K562 (cell line): ENCODE measurements at regions not wholly inside any gene's neighbourhood (a gene's known extent, or its start where the extent isn't known, plus 50 kb on each side); places are given as distances from the start of the nearest gene placed in this dataset.

Experiments
- ATAC-seq: fragments of 200-7000 bp; cut with Tn5 transposase; 3 replicates; pipeline ENCODE4 v1.9.1; 2020; ENCODE audit warnings: moderate library complexity
- BruUV-seq: library from RNA; stranded (reverse); fragments of 400-500 nt; replicated peaks from 2 replicates; lab custom pipeline; 2021; lab: Mats Ljungman, UMichigan
- CTCF ChIA-PET: fragments of 300-600 bp; formaldehyde crosslinking; extraction: SDS; loops from one replicate; lab custom pipeline; 2021; ENCODE audit warnings: low intra/inter-chr PET ratio; lab: Yijun Ruan, JAX
- POLR2A ChIA-PET: fragments of 300-600, 350-650 bp; sonication (Branson Sonifier 250); formaldehyde crosslinking; extraction: SDS; loops from one replicate; lab custom pipeline; 2021; ENCODE audit warnings: antibody characterized with exemption, inconsistent platforms; lab: Yijun Ruan, JAX
- DNase-seq, 4 experiments: peaks; one replicate each; pipeline versions ENCODE4 v3.0.0 to v3.0.0-alpha.2; 2011 to 2018; ENCODE audit warnings: low spot score in 3 of 4, mixed read lengths in 3 of 4; ENCODE audit errors: extremely low read depth in 1 of 4
- FAIRE-seq: peaks from 2 replicates; lab custom pipeline; 2011; peaks lifted over from hg19 to GRCh38; lab: Jason Lieb, UNC
- H2AFZ ChIP-seq: 2 replicates; pipeline ENCODE4 v1.6.0; 2011; ENCODE audit warnings: low read depth, low read length, control low read depth, inconsistent platforms
- H3K27ac ChIP-seq: fragments of 200-600 bp; 3 replicates; pipeline ENCODE4 v1.8.0; 2011; ENCODE audit warnings: low read depth, mild to moderate bottlenecking, control low read depth, inconsistent platforms, low read length, moderate library complexity, mixed read lengths; ENCODE audit errors: extremely low read depth
- H3K27me3 ChIP-seq, 2 experiments: fragments of 300-600 bp in 1 of 2; 2 replicates in 1 of 2; 3 replicates in 1 of 2; pipeline versions ENCODE4 v1.6.0 to v1.8.0; 2011; ENCODE audit warnings: inconsistent platforms in 2 of 2, low read length in 2 of 2, mild to moderate bottlenecking in 1 of 2, mixed read lengths in 1 of 2, moderate library complexity in 1 of 2; ENCODE audit not compliant: control insufficient read depth in 2 of 2, insufficient read depth in 2 of 2
- H3K36me3 ChIP-seq: fragments of 300-600 bp; 3 replicates; pipeline ENCODE4 v1.8.0; 2011; ENCODE audit warnings: mild to moderate bottlenecking, low read length, inconsistent platforms; ENCODE audit not compliant: control insufficient read depth, insufficient read depth
- H3K4me1 ChIP-seq, 2 experiments: fragments of 200-600 bp in 1 of 2; replicated peaks in 1 of 2; 2 replicates in 1 of 2; 3 replicates in 1 of 2; pipeline versions ENCODE4 v1.5.1 to v1.8.0; 2011; ENCODE audit warnings: inconsistent platforms in 2 of 2, low read length in 2 of 2, mild to moderate bottlenecking in 1 of 2, mixed read lengths in 1 of 2, moderate library complexity in 1 of 2; ENCODE audit not compliant: control insufficient read depth in 2 of 2, insufficient read depth in 2 of 2
- H3K4me2 ChIP-seq: 2 replicates; pipeline ENCODE4 v1.6.1; 2011; ENCODE audit warnings: low read length, control low read depth, inconsistent platforms, mixed read lengths; ENCODE audit not compliant: insufficient read depth
- H3K4me3 ChIP-seq: fragments of 200-600 bp; sonication (generic), shearing (Covaris generic); 2 replicates; pipeline ENCODE4 v1.5.1; 2016; ENCODE audit warnings: control low read depth, inconsistent platforms
- H3K79me2 ChIP-seq: fragments of 200-600 bp; 3 replicates; pipeline ENCODE4 v1.8.0; 2011; ENCODE audit warnings: low read length, inconsistent platforms; ENCODE audit not compliant: control insufficient read depth, insufficient read depth
- H3K9ac ChIP-seq, 2 experiments: 2 replicates each; pipeline versions ENCODE4 v1.6.0 to v1.6.1; 2011; ENCODE audit warnings: low read depth in 2 of 2, low read length in 2 of 2, control low read depth in 1 of 2, inconsistent platforms in 1 of 2, mild to moderate bottlenecking in 1 of 2, mixed read lengths in 1 of 2; ENCODE audit not compliant: insufficient read depth in 1 of 2
- H3K9me1 ChIP-seq: one replicate; pipeline ENCODE4 v1.6.0; 2011; ENCODE audit warnings: inconsistent platforms, mild to moderate bottlenecking, low read length, moderate library complexity; ENCODE audit not compliant: control insufficient read depth, insufficient read depth
- H3K9me3 ChIP-seq: replicated peaks from 2 replicates; pipeline ENCODE4 v1.5.1; 2011; ENCODE audit warnings: low read depth, low read length, inconsistent platforms; ENCODE audit not compliant: control insufficient read depth, insufficient read depth
- H4K20me1 ChIP-seq: replicated peaks from 2 replicates; pipeline ENCODE4 v1.6.1; 2011; ENCODE audit warnings: low read length, inconsistent platforms, mixed read lengths; ENCODE audit not compliant: control insufficient read depth, insufficient read depth
- ARHGAP35 ChIP-seq: fragments of 450-650 bp; IDR thresholded peaks from 2 replicates; pipeline ENCODE4 v1.6.1; 2018; ENCODE audit not compliant: partially characterized antibody
- C11orf30 ChIP-seq: fragments of 450-650 bp; IDR thresholded peaks from 2 replicates; pipeline ENCODE4 v1.6.1; 2016; ENCODE audit warnings: low read depth, mild to moderate bottlenecking
- CCAR2 ChIP-seq: fragments of 200-400 bp; formaldehyde crosslinking; IDR thresholded peaks from 2 replicates; pipeline ENCODE4 v1.6.1; 2017; ENCODE audit warnings: mild to moderate bottlenecking, low read depth, low read length
- CREM ChIP-seq: IDR thresholded peaks from 2 replicates; pipeline ENCODE4 v1.6.1; 2014; ENCODE audit warnings: antibody characterized with exemption, low read depth
- ELF2 ChIP-seq: fragments of 250-450 bp; sonication (Bioruptor Pico); IDR thresholded peaks from 2 replicates; pipeline ENCODE4 v1.5.0; 2021; ENCODE audit warnings: mild to moderate bottlenecking
- HNRNPH1 ChIP-seq: fragments of 200-400 bp; formaldehyde crosslinking; optimal IDR thresholded peaks from 2 replicates; pipeline ENCODE3; 2017; ENCODE audit warnings: low read depth, mild to moderate bottlenecking, low read length, moderate library complexity
- HNRNPLL ChIP-seq: fragments of 200-400 bp; formaldehyde crosslinking; IDR thresholded peaks from 2 replicates; pipeline ENCODE4 v1.6.1; 2017; ENCODE audit warnings: low read length, low read depth, mild to moderate bottlenecking; ENCODE audit not compliant: poor library complexity, severe bottlenecking
- MAFF ChIP-seq: IDR thresholded peaks from 2 replicates; pipeline ENCODE4 v1.6.1; 2012; ENCODE audit warnings: low read length, improper control_type of control experiment
- MAFG ChIP-seq: fragments of 450-650 bp; conservative IDR thresholded peaks from 2 replicates; pipeline ENCODE4 v1.6.1; 2016; ENCODE audit warnings: missing genetic modification characterization, missing compliant biosample characterization
- NCOA2 ChIP-seq, 2 experiments: fragments of 450-650 bp; IDR thresholded peaks; 2 replicates each; pipeline ENCODE4 v1.6.1; 2018; ENCODE audit warnings: mild to moderate bottlenecking in 2 of 2, moderate library complexity in 1 of 2; ENCODE audit not compliant: partially characterized antibody in 2 of 2
- NFIC ChIP-seq: fragments of 450-650 bp; IDR thresholded peaks from 2 replicates; pipeline ENCODE4 v1.6.1; 2017; ENCODE audit warnings: mild to moderate bottlenecking, inconsistent platforms
- TARDBP ChIP-seq: fragments of 450-650 bp; IDR thresholded peaks from 2 replicates; pipeline ENCODE4 v1.6.1; 2016
- TEAD2 ChIP-seq: fragments of 450-650 bp; IDR thresholded peaks from 2 replicates; pipeline ENCODE4 v1.6.1; 2016; ENCODE audit warnings: missing genetic modification characterization, control low read depth, missing compliant biosample characterization
- ZNF316 ChIP-seq: fragments of 450-650 bp; IDR thresholded peaks from 2 replicates; pipeline ENCODE4 v1.6.1; 2016
- WGBS: fragments of 100-300 bp; shearing (Covaris generic); methylation state at CpG from one replicate; pipeline ENCODE4 v1.1.6; 2016; ENCODE audit warnings: low coverage, mixed read lengths; ENCODE audit not compliant: insufficient coverage; ENCODE audit errors: missing lambda C conversion rate; 5-methylcytosine and 5-hydroxymethylcytosine counted together
- in situ Hi-C: fragments of 300-500 bp; cut with MboI; formaldehyde crosslinking; loops from 4 replicates; pipeline ENCODE4 v1.15.0; 2018; ENCODE audit warnings: inconsistent platforms, mixed read lengths
- intact Hi-C: fragments of 100-400 bp; cut with micrococcal nuclease; formaldehyde crosslinking; loops from 2 replicates; pipeline ENCODE4 v1.14.2; 2022
- TF ChIP-seq, protein P1 (sequence below): sonication (generic); formaldehyde crosslinking; IDR thresholded peaks from 2 replicates; pipeline ENCODE4 v1.8.0; 2022; ENCODE audit warnings: mild to moderate bottlenecking, low read depth, missing genetic modification reagents

DNA sequence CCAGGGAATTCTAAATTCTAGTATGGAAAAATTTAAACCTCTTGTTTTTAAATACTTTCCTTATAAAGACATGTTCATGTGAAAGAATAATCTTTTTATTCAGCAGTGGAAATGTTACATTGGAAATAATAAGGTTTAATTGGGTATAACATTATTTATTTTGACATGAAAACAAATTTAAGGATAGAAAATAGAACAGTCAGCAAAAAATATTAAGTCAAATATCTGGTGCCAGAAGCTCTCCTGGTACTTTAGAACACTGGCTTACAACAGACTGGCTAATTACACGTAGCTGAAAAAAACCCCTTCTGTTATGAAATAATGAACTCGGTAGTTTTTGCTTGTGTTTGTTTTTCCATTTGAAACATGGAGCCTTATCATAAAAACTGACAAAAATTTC is 447.9 kb downstream of the DSEL start:
- H3K4me1 ChIP-seq = no peaks in the 10 kb centered on the region
- in situ Hi-C loops (no loop called here), intact Hi-C loops (no loop called here)
- no peak overlapping the region for H2AFZ ChIP-seq
- CTCF ChIA-PET = no interaction called here
- BruUV-seq = no TSS peak
- no peaks in the 10 kb centered on the region for H3K27me3 ChIP-seq
- H3K9ac ChIP-seq = no peak overlapping the region
- H3K9me1 ChIP-seq = no peaks in the 10 kb centered on the region
- WGBS = 0% methylated on average over 2 of the region's 2 CpGs
- ATAC-seq (no peak), FAIRE-seq (no peak), DNase-seq (no peak)
- no peaks in the 10 kb centered on the region for H3K9me3 ChIP-seq
- H4K20me1 ChIP-seq = no peaks in the 10 kb centered on the region
- no peaks in the 10 kb centered on the region for H3K79me2 ChIP-seq
- no peak overlapping the region for H3K4me2 ChIP-seq
- H3K4me3 ChIP-seq = no peak overlapping the region
- TF ChIP-seq CREM (no peak), C11orf30 (peak; percentile 15; the same call in 1 of the 2 replicates), MAFG (tag) (0 out of 2 replicates have a peak, but pooled peaks have one; percentile 36), ZNF316 (peak; percentile 55), MAFF (peak; percentile 32; the same call in 1 of the 2 replicates), HNRNPLL (no peak)
- TF ChIP-seq, all 486 proteins: peak for 4
- Histone ChIP-seq H3K27ac (no peak overlapping the region), H3K36me3 (no peaks in the 10 kb centered on the region)
- POLR2A ChIA-PET = no interaction called here

DNA sequence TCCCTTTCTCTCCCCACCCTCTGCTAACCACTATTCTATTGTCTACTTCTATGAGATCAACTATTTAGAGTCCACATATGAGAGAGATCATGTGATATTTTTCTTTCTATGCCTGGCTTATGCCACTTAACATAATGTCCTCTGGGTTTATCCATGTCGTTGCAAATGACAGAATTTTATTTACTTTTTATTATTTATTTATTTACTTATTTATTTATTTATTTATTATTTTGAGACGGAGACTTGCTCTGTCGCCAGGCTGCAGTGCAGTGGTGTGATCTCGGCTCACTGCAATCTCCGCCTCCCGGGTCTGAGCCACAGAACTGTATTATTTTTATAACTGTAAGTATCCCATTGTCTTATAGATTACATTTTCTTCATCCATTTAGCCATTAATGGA is 443.4 kb upstream of the CDH19 start:
- FAIRE-seq = no peak
- Histone ChIP-seq H3K9ac (no peak overlapping the region), H3K4me3 (no peak overlapping the region), H3K9me1 (no peaks in the 10 kb centered on the region), H2AFZ (no peak overlapping the region), H3K79me2 (no peaks in the 10 kb centered on the region), H3K9me3 (no peaks in the 10 kb centered on the region), H4K20me1 (no peaks in the 10 kb centered on the region), H3K4me1 (no peaks in the 10 kb centered on the region), H3K36me3 (no peaks in the 10 kb centered on the region), H3K27me3 (no peaks in the 10 kb centered on the region), H3K27ac (no peak overlapping the region), H3K4me2 (no peak overlapping the region)
- ChIA-PET POLR2A (no interaction called here), CTCF (no interaction called here)
- in situ Hi-C loops = no loop called here
- intact Hi-C loops = no loop called here
- no peak for TF ChIP-seq TARDBP
- TF ChIP-seq NFIC = no peak
- TF ChIP-seq ELF2 (CRISPR knock-in tag) = no peak
- TF ChIP-seq, protein P1, sequence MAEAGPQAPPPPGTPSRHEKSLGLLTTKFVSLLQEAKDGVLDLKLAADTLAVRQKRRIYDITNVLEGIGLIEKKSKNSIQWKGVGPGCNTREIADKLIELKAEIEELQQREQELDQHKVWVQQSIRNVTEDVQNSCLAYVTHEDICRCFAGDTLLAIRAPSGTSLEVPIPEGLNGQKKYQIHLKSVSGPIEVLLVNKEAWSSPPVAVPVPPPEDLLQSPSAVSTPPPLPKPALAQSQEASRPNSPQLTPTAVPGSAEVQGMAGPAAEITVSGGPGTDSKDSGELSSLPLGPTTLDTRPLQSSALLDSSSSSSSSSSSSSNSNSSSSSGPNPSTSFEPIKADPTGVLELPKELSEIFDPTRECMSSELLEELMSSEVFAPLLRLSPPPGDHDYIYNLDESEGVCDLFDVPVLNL (CRISPR knock-in tag) = no peak
- no peak for TF ChIP-seq CCAR2
- no peak for TF ChIP-seq TEAD2 (tag)
- no peak for TF ChIP-seq ARHGAP35
- TF ChIP-seq HNRNPH1 = no peak
- no peak for TF ChIP-seq NCOA2 (IDR thresholded peaks at IDR 0.05; ENCODE audit: partially characterized antibody in 2 of 2)
- no peak for ATAC-seq
- no peak for DNase-seq
- no TSS peak for BruUV-seq
- WGBS = 4% methylated on average over 6 of the region's 6 CpGs
